HepG2 (cell line): ENCODE measurements at regions not wholly inside any gene's neighbourhood (a gene's known extent, or its start where the extent isn't known, plus 50 kb on each side); places are given as distances from the start of the nearest gene placed in this dataset.

Experiments
- DNMT1 ChIP-seq: sonication (generic); formaldehyde crosslinking; IDR thresholded peaks from 2 replicates; pipeline ENCODE4 v1.5.1; 2020; ENCODE audit warnings: mild to moderate bottlenecking, missing genetic modification reagents
- ZIK1 ChIP-seq: sonication (generic); formaldehyde crosslinking; IDR thresholded peaks from 2 replicates; pipeline ENCODE4 v1.5.0; 2020; ENCODE audit warnings: mild to moderate bottlenecking, low read depth, missing genetic modification reagents, borderline replicate concordance
- ZMYM4 ChIP-seq: sonication (generic); formaldehyde crosslinking; IDR thresholded peaks from 2 replicates; pipeline ENCODE4 v1.8.1; 2023; ENCODE audit warnings: mild to moderate bottlenecking, missing genetic modification reagents
- ZNF460 ChIP-seq: sonication (generic); formaldehyde crosslinking; IDR thresholded peaks from 2 replicates; pipeline ENCODE4 v1.5.1; 2020; ENCODE audit warnings: missing genetic modification reagents, mild to moderate bottlenecking, borderline replicate concordance
- ZNF598 ChIP-seq: sonication (generic); formaldehyde crosslinking; IDR thresholded peaks from 2 replicates; pipeline ENCODE4 v1.5.1; 2020; ENCODE audit warnings: mild to moderate bottlenecking, missing genetic modification reagents, borderline replicate concordance
- TF ChIP-seq, protein P1 (sequence below): sonication (generic); formaldehyde crosslinking; IDR thresholded peaks from 2 replicates; pipeline ENCODE4 v1.5.0; 2020; ENCODE audit warnings: mild to moderate bottlenecking, missing genetic modification reagents, borderline replicate concordance
- TF ChIP-seq, protein P2 (sequence below): IDR thresholded peaks from 2 replicates; pipeline ENCODE4 v1.4.0; 2020; ENCODE audit warnings: mild to moderate bottlenecking, missing genetic modification reagents

GRCh38 chr9:89659891-89660685 lies 55.3 kb downstream of the GADD45G start (continued):
- TF ChIP-seq, protein P1, sequence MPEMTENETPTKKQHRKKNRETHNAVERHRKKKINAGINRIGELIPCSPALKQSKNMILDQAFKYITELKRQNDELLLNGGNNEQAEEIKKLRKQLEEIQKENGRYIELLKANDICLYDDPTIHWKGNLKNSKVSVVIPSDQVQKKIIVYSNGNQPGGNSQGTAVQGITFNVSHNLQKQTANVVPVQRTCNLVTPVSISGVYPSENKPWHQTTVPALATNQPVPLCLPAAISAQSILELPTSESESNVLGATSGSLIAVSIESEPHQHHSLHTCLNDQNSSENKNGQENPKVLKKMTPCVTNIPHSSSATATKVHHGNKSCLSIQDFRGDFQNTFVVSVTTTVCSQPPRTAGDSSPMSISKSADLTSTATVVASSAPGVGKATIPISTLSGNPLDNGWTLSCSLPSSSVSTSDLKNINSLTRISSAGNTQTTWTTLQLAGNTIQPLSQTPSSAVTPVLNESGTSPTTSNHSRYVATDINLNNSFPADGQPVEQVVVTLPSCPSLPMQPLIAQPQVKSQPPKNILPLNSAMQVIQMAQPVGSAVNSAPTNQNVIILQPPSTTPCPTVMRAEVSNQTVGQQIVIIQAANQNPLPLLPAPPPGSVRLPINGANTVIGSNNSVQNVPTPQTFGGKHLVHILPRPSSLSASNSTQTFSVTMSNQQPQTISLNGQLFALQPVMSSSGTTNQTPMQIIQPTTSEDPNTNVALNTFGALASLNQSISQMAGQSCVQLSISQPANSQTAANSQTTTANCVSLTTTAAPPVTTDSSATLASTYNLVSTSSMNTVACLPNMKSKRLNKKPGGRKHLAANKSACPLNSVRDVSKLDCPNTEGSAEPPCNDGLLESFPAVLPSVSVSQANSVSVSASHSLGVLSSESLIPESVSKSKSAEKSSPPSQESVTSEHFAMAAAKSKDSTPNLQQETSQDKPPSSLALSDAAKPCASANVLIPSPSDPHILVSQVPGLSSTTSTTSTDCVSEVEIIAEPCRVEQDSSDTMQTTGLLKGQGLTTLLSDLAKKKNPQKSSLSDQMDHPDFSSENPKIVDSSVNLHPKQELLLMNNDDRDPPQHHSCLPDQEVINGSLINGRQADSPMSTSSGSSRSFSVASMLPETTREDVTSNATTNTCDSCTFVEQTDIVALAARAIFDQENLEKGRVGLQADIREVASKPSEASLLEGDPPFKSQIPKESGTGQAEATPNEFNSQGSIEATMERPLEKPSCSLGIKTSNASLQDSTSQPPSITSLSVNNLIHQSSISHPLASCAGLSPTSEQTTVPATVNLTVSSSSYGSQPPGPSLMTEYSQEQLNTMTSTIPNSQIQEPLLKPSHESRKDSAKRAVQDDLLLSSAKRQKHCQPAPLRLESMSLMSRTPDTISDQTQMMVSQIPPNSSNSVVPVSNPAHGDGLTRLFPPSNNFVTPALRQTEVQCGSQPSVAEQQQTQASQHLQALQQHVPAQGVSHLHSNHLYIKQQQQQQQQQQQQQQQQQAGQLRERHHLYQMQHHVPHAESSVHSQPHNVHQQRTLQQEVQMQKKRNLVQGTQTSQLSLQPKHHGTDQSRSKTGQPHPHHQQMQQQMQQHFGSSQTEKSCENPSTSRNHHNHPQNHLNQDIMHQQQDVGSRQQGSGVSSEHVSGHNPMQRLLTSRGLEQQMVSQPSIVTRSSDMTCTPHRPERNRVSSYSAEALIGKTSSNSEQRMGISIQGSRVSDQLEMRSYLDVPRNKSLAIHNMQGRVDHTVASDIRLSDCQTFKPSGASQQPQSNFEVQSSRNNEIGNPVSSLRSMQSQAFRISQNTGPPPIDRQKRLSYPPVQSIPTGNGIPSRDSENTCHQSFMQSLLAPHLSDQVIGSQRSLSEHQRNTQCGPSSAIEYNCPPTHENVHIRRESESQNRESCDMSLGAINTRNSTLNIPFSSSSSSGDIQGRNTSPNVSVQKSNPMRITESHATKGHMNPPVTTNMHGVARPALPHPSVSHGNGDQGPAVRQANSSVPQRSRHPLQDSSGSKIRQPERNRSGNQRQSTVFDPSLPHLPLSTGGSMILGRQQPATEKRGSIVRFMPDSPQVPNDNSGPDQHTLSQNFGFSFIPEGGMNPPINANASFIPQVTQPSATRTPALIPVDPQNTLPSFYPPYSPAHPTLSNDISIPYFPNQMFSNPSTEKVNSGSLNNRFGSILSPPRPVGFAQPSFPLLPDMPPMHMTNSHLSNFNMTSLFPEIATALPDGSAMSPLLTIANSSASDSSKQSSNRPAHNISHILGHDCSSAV (CRISPR knock-in tag) = no peak
- TF ChIP-seq ZIK1 (CRISPR knock-in tag) (no peak), ZNF460 (CRISPR knock-in tag) (no peak), ZNF598 (CRISPR knock-in tag) (no peak), ZMYM4 (CRISPR knock-in tag) (no peak), DNMT1 (CRISPR knock-in tag) (no peak)
- TF ChIP-seq, protein P2, sequence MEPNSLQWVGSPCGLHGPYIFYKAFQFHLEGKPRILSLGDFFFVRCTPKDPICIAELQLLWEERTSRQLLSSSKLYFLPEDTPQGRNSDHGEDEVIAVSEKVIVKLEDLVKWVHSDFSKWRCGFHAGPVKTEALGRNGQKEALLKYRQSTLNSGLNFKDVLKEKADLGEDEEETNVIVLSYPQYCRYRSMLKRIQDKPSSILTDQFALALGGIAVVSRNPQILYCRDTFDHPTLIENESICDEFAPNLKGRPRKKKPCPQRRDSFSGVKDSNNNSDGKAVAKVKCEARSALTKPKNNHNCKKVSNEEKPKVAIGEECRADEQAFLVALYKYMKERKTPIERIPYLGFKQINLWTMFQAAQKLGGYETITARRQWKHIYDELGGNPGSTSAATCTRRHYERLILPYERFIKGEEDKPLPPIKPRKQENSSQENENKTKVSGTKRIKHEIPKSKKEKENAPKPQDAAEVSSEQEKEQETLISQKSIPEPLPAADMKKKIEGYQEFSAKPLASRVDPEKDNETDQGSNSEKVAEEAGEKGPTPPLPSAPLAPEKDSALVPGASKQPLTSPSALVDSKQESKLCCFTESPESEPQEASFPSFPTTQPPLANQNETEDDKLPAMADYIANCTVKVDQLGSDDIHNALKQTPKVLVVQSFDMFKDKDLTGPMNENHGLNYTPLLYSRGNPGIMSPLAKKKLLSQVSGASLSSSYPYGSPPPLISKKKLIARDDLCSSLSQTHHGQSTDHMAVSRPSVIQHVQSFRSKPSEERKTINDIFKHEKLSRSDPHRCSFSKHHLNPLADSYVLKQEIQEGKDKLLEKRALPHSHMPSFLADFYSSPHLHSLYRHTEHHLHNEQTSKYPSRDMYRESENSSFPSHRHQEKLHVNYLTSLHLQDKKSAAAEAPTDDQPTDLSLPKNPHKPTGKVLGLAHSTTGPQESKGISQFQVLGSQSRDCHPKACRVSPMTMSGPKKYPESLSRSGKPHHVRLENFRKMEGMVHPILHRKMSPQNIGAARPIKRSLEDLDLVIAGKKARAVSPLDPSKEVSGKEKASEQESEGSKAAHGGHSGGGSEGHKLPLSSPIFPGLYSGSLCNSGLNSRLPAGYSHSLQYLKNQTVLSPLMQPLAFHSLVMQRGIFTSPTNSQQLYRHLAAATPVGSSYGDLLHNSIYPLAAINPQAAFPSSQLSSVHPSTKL (CRISPR knock-in tag) = no peak
